Anterior cingulate cortex (tissue), 58 donors: ENCODE measurements at regions not wholly inside any gene's neighbourhood (a gene's known extent, or its start where the extent isn't known, plus 50 kb on each side); places are given as distances from the start of the nearest gene placed in this dataset.
"Not testable (repeated sequence)": the region's sequence is repeated elsewhere in the genome, so short reads cannot be mapped to it uniquely, and the experiment has no call there.

Experiments used
- DNase-seq, 58 donors: peaks; one replicate each; lab custom pipeline; 2025; lab: John Stamatoyannopoulos, UW

DNA sequence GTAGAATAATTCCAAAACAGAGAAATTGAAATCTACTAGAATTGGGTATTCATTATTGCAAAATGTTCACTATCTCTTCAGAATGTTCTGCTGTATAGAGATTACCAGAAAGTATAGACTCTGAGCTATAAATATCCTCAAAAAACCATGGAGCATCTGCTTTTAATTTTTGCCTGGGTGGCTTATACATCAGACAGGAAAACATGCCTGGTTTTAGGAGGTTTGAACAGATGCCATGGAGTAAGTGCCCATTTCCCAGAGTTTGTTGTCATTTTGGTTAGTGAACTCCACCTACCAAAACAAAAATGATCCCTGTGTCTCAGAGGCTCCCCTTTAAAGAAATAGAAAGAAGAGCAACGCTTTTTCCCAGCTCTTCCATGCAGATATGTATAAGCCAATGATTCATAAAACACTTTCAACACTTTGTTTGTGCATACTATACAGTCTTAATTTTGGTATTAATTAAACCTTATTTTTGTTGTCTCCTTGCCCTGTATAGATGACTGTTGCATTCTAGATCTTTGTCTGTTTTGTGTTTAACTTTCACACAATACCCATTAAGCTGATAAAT lies 68.7 kb downstream of the MEPE start:
- DNase-seq = no peak

DNA sequence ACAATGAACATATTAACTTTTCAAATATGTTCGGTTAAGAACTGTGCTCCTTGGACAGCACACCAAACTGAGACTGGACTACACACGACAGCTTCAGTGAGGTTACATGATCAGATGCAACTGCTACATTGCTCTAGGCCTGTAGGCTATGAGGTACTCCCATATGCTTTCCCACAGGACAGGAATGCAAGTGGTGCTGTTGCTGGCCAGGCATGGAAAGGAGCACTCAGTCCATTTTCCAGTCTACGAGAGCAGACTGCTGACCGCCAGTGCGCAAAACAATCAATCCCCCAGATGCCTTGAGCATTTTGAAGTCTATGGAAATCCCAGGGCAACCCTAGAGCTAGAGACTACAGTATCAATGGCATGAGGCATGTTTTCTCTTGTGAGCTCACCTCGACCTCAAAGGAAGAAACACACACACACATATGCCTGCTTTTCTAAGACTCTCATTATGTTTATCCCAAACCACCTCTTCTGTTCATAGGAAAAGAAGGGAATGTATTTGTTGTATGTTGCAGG lies 70.8 kb upstream of the SPP1 start:
- no peak for DNase-seq

DNA sequence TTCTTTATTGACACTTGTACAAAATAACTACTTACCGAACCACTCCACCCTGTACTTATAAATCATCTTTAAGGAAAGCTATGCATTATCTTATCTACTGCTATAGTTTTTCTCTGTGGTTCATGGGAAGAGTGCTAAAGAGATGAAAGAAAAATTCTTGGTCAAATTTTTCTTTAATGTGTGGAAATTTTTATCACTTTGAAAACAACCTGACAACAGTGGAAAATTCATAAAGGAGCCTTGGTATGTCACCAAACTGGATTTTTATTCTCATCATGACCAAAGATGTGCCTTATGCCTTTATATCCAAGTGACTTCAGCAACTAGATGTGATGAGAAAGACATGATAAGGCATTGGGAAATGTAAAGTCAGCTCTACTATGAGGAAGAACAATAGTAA lies 67.2 kb upstream of the SPP1 start:
- DNase-seq = no peak

DNA sequence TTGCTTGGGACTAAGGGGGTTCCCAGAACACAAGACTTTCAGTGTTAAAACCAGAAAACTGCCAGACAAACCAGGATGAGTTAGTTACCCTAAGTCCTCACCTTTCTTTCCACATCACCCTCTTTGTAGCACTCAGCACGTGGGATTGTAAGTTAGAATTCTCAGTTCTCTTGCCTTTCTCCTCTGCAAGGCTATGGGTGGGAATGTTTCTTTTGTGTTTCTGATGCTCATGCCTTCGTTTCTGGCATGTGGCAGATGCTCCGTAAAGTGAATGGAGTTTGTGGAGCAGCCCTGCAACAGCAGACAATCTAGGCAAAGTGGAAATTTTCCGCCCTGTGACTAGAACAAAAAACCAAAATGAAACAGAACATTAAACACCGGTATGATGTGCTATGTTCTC lies 64.7 kb upstream of the SPP1 start:
- DNase-seq = peak in 4 of 58 donors; percentile 2 to 18 (median 5)

DNA sequence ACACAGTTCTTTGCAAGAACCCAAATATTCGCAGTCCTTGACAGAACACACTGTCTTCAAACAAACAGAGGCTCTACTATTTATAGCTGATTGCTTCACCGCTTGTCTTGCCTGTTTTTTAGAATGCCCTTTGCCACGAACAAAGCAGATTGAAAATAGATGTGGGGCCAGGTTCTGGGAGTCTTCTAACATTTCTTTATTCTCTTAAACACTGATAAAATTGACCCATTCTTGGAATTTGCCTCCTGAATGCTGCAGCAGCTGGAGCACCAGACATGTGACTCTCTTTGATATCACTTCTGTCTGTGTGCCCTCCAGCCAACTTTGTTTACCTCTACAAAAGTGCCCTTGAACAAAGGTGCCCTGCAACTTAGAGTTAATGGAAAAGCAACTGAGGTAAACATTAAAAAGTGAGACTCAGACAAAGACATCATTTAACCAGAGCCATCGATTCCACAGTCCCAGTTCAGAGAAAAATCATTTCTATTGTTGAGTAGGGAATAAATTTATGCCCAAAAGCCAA lies 64.2 kb upstream of the SPP1 start:
- peak in 6 of 58 donors; percentile 5 to 61 (median 22) for DNase-seq

DNA sequence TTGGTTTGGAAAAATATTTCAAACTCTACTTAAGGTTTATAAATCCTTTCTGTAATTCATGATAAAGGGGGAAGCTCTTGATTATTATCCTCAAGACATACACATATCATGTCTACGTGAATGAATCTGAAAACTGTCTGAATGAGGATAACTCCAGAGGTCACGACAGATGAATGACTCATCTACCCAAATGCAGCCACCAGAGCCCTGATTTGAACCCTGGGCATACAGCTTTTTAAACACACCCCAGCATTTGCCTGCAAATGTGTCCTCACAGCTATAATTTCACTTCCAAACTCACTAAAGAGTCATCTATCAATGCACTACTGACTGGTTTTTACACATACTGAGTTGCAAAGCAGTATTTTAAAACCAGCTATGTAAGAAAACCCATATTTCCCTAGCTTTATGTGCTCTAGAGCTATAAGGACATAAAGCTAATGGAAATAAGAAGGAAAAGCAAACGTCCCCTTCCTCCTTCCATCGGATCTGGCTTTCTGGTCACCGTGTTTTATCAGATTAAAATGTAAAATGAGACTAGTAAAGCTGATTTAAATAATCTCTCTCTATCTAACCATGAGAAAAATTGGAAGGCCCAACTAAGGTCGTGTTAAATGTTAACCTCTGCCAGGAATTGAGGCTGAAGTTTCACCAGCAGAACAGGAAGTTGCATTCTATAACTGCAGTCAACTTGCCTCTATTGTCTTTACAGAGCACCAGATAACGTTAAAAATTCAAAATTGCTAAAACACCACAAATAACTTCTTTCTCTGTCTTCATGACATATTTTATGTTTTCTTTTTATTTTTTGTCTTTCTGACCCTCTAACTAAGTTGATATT lies 63.1 kb upstream of the SPP1 start:
- no peak for DNase-seq

DNA sequence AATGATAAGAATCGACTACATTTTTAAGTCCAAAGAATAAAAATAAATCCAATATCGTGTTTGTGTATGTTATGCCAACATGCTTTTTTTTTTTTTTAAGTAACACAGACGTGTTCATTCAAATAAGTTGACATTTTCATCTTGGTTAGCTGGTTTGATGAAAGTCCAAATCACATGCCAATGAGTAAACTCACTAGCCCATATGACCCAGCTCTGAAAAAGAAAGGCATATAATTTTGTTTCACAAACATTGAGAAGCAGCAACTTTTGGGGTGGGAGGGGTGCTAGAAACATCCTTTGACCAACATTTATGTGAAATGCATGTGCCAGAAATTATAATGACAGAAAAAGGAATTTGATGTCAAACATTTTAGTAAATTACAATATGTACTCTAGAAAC lies 61.6 kb upstream of the SPP1 start:
- no peak for DNase-seq

DNA sequence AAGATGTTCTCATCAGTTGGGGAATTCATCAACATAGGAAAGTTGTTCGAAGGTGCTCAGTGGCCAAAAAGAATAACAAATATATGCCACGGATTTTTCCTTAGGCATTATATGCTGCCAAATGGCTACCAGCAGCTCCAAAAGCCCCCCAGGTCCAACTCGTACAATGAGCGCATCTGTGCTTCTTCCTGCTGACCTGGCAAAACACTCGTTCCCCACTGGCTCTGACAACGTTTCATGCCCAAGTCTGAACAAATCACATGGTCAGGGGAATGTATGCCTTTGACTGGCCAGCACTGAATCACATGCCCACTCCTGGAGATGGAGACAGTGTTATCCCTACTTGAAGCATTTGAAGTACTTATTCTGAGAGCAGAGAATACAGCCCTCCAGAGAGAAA lies 59.9 kb upstream of the SPP1 start:
- DNase-seq = no peak

DNA sequence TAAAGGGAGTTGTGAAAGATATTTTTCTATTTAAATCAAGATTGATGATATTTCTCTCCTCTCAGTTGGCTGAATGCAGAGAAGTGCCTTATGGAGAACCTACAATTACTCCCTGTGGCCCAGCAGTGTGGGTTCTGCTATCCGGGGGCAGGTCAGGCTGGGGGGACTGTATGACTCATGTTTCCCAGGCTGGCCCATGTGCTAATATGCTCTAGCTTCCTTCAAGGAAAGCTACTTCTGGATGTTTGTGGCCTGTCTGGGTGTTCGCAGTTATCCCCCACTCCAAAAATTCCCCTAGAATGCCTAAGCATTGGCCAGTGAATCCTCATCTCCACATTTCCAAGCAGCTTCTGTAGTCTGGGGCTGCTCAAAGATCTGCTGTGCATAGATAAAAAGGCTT lies 58.9 kb upstream of the SPP1 start:
- DNase-seq = no peak

DNA sequence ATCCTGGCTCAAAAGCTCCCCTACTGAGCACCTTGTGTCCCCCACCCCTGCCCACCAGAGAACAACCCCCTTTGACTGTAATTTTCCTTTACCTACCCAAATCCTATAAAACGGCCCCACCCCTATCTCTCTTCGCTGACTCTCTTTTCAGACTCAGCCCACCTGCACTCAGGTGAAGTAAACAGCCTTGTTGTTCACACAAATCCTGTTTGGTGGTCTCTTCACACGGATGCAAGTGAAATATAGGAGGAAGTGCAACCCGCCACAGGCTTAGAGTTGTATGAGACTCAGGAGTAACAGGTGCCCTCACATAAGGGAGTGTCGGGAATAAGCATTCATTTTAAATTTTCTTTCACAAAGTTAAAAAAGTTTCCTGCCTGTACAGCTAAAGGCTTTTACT lies 57.6 kb upstream of the SPP1 start:
- not testable (repeated sequence) for DNase-seq

DNA sequence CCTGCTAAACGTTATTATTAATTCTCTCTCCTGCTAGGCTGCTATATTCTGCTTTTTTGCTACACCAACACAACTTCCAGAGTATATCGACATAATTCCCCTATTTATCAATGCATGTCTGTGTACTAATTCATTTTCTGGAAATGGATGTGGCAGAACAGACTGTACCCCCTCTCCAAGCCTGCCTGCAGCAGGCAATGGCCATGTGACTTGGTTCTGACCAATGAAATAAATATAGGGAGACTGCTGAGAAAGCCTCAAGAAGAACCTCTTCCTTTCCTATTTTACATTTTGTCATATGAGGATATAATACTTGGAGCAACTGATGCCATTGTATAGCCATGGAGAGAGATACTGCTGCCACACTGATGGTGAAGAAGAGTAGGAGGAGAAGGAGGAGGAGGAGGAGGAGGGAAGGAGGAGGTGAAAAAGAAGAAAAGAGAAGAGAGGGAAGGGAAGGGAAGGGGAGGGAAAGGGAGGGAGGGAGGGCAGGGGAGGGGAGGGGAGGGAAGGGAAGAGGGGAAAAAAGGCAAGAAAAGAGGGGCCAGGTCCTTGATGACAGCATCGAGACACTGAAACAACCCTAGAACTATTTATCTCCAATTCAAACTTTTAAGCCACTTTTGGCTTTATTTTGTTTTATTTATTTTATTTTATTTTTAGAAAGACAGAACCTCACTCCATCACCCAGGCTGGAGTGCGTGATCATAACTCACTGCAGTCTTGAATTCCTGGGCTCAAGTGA lies 57.0 kb upstream of the SPP1 start:
- DNase-seq = no peak

DNA sequence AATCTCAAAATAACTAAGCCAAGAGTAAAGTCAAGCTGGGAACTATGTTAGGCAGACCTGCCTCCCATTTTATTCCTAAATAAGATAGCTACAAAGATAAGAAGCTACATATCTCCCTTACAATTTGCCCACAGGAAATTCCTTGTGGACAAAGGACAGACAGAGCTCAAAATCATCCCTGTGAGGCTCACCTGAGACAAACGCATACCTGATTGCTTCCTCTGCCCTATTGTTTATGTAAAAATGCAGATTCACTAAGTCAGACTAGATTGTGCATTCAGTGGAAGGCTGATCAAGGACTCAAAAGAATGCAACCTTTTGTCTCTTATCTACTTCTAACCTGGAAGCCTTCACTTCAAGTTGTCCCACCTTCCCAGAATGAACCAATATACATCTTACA lies 56.2 kb upstream of the SPP1 start:
- DNase-seq = not testable (repeated sequence)

DNA sequence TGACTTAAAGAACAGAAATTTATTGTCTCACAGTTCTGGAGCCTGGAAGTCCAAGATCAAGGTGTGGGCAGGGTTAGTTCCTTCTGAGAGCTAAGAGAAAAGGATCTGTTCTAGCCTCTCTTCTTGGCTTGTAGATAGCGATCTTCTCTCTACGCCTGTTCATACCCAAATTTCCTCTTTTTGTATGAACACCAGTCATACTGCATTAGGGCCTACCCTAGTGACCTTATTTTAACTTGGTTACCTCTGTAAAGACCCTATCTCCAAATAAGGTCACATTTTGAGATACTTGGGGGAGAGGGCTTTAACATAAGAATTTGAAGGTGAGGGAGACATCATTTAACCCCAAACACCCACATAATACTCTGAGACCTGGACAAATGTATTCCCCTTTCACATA lies 55.6 kb upstream of the SPP1 start:
- no peak for DNase-seq

DNA sequence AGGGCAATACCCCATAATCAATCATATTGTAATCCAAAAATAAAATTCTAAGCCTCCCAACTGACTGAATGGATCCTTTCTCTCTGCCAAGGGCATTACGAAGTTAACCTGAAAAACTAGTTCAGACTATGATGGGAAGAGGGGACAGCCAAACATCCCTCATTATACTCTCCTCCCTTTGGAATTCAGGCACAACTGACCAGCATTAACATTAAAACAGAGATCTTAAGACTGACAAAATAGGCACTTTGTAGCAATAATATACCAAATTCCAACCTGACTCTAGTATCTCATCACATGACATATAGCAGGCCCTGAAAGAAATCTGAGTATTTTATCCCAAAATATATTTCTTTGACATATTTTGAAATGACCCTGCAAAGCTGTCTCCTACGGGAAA lies 55.0 kb upstream of the SPP1 start:
- no peak for DNase-seq

DNA sequence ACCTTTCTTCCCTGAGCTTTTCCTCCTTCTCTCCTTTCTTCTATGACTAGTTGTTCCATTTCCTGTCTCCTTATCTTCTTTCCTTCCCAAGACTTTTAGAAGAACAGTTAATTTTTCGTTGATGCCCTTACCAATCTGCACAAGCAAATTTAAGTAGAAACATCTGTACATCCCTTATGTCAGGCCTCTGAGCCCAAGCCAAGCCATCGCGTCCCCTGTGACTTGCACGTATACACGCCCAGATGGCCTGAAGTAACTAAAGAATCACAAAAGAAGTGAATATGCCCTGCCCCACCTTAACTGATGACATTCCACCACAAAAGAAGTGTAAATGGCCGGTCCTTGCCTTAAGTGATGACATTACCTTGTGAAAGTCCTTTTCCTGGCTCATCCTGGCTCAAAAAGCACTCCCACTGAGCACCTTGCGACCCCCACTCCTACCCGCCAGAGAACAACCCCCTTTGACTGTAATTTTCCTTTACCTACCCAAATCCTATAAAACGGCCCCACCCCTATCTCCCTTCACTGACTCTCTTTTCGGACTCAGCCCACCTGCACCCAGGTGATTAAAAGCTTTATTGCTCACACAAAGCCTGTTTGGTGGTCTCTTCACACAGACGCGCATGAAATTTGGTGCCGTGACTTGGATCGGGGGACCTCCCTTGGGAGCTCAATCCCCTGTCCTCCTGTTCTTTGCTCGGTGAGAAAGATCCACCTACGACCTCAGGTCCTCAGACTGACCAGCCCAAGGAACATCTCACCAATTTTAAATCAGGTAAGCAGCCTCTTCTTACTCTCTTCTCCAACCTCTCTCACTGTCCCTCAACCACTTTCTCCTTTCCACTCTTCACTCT lies 53.7 kb upstream of the SPP1 start:
- DNase-seq = not testable (repeated sequence)

DNA sequence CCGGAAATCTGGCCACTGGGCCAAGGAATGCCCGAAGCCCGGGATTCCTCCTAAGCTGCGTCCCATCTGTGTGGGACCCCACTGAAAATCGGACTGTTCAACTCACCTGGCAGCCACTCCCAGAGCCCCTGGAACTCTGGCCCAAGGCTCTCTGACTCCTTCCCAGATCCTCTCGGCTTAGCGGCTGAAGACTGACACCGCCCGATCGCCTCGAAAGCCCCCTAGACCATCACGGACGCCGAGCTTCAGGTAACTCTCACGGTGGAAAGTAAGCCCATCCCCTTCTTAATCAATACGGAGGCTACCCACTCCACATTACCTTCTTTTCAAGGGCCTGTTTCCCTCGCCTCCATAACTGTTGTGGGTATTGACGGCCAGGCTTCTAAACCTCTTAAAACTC lies 51.4 kb upstream of the SPP1 start:
- DNase-seq = not testable (repeated sequence)
